H1 (cell line): ENCODE measurements at regions not wholly inside any gene's neighbourhood (a gene's known extent, or its start where the extent isn't known, plus 50 kb on each side); places are given as distances from the start of the nearest gene placed in this dataset.

Experiments used
- JUND ChIP-seq: IDR thresholded peaks from 2 replicates; pipeline ENCODE4 v1.6.1; 2011; ENCODE audit warnings: mild to moderate bottlenecking, improper control_type of control experiment, low read length
- MAX ChIP-seq: IDR thresholded peaks from 2 replicates; pipeline ENCODE4 v1.6.1; 2012; ENCODE audit warnings: inconsistent platforms
- NRF1 ChIP-seq: IDR thresholded peaks from 2 replicates; pipeline ENCODE4 v1.6.1; 2011; ENCODE audit warnings: mild to moderate bottlenecking, low read depth, low read length, improper control_type of control experiment
- SIX5 ChIP-seq: IDR thresholded peaks from 2 replicates; pipeline ENCODE4 v1.6.1; 2011; ENCODE audit warnings: mild to moderate bottlenecking, low read depth, low read length
- SP2 ChIP-seq: IDR thresholded peaks from 2 replicates; pipeline ENCODE4 v1.6.1; 2012; ENCODE audit warnings: mild to moderate bottlenecking, low read length, inconsistent platforms

- TF ChIP-seq MAX (no peak), NRF1 (no peak), SP2 (no peak), JUND (no peak), SIX5 (no peak)
- TF ChIP-seq, all 59 proteins: peak for 0
Observed at GRCh38 chr18:64752707-64753106, 603.8 kb upstream of the LINC00305 start (continued).
